ENCODE measurements at regions not wholly inside any gene's neighbourhood (a gene's known extent, or its start where the extent isn't known, plus 50 kb on each side); places are given as distances from the start of the nearest gene placed in this dataset.

GRCh38 chr4:158050942-158051341 lies 121.9 kb downstream of the GASK1B start:
- no peak for TF ChIP-seq SPI1 (IDR thresholded peaks at IDR 0.05; ENCODE audit: borderline replicate concordance, low read depth)
- no peak for TF ChIP-seq POLR2AphosphoS5 (IDR thresholded peaks at IDR 0.05; ENCODE audit: low read depth)
- no peak for TF ChIP-seq CTCF (IDR thresholded peaks at IDR 0.05; ENCODE audit: insufficient read depth, low read length)
- TF ChIP-seq, protein P1, sequence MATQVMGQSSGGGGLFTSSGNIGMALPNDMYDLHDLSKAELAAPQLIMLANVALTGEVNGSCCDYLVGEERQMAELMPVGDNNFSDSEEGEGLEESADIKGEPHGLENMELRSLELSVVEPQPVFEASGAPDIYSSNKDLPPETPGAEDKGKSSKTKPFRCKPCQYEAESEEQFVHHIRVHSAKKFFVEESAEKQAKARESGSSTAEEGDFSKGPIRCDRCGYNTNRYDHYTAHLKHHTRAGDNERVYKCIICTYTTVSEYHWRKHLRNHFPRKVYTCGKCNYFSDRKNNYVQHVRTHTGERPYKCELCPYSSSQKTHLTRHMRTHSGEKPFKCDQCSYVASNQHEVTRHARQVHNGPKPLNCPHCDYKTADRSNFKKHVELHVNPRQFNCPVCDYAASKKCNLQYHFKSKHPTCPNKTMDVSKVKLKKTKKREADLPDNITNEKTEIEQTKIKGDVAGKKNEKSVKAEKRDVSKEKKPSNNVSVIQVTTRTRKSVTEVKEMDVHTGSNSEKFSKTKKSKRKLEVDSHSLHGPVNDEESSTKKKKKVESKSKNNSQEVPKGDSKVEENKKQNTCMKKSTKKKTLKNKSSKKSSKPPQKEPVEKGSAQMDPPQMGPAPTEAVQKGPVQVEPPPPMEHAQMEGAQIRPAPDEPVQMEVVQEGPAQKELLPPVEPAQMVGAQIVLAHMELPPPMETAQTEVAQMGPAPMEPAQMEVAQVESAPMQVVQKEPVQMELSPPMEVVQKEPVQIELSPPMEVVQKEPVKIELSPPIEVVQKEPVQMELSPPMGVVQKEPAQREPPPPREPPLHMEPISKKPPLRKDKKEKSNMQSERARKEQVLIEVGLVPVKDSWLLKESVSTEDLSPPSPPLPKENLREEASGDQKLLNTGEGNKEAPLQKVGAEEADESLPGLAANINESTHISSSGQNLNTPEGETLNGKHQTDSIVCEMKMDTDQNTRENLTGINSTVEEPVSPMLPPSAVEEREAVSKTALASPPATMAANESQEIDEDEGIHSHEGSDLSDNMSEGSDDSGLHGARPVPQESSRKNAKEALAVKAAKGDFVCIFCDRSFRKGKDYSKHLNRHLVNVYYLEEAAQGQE (IDR thresholded peaks at IDR 0.05; ENCODE audit: insufficient replicate concordance, low read depth), result no peak
- TF ChIP-seq GABPA (IDR thresholded peaks at IDR 0.05; ENCODE audit: low read depth), result no peak
- H3K4me3 ChIP-seq (replicated peaks; ENCODE audit: insufficient read depth, low read length), result no peak overlapping the region

GRCh38 chr4:158046345-158046744 lies 126.5 kb downstream of the GASK1B start:
- Histone ChIP-seq H3K4me3 (replicated peaks; ENCODE audit: insufficient read depth, low read length) (no peak overlapping the region), H3K27me3 (ENCODE audit: insufficient read depth, poor library complexity, severe bottlenecking) (no peaks in the 10 kb centered on the region), H3K27ac (replicated peaks) (no peak overlapping the region)
- DNase-seq (ENCODE audit: low read depth in 1 of 2, low spot score in 1 of 2), result no peak
- TF ChIP-seq, protein P1 (IDR thresholded peaks at IDR 0.05; ENCODE audit: insufficient replicate concordance, low read depth), result no peak

More at GRCh38 chr4:158050942-158051341, 121.9 kb downstream of the GASK1B start:
- Histone ChIP-seq H3K27me3 (ENCODE audit: insufficient read depth, poor library complexity, severe bottlenecking) (no peaks in the 10 kb centered on the region), H3K27ac (replicated peaks) (no peak overlapping the region)
- no peak for DNase-seq (ENCODE audit: low read depth in 1 of 2, low spot score in 1 of 2)

DNA sequence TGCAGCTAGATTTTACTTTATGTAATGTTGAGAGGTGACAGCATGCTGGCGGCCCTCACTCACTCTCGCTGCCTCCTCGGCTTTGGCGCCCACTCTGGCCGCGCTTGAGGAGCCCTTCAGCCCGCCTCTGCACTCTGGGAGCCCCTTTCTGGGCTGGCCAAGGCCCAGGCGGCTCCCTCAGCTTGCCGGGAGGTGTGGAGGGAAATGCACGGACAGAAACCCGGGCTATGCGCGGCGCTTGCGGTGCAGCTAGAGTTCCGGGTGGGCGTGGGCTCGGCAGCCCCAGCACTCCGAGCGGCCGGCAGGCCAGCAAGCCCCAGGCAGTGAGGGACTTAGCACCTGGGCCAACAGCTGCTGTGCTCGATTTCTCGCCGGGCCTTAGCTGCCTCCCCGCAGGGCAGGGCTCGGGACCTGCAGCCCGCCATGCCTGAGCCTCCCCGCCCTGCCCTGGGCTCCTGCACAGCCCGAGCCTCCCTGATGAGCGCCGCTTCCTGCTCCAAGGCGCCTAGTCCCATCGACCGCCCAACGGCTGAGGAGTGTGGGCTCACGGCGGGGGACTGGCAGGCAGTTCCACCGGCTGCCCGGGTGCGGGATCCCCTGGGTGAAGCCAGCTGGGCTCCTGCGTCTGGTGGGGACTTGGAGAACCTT lies 128.7 kb downstream of the GASK1B start:
- H3K4me3 ChIP-seq (replicated peaks; ENCODE audit: insufficient read depth, low read length), result no peak overlapping the region
- DNase-seq (ENCODE audit: low read depth in 1 of 2, low spot score in 1 of 2), result no peak
- H3K27ac ChIP-seq (replicated peaks), result no peak overlapping the region
- TF ChIP-seq, protein P1 (IDR thresholded peaks at IDR 0.05; ENCODE audit: insufficient replicate concordance, low read depth), result no peak
- TF ChIP-seq GABPA (IDR thresholded peaks at IDR 0.05; ENCODE audit: low read depth), result no peak
- H3K27me3 ChIP-seq (ENCODE audit: insufficient read depth, poor library complexity, severe bottlenecking), result no peaks in the 10 kb centered on the region

DNA sequence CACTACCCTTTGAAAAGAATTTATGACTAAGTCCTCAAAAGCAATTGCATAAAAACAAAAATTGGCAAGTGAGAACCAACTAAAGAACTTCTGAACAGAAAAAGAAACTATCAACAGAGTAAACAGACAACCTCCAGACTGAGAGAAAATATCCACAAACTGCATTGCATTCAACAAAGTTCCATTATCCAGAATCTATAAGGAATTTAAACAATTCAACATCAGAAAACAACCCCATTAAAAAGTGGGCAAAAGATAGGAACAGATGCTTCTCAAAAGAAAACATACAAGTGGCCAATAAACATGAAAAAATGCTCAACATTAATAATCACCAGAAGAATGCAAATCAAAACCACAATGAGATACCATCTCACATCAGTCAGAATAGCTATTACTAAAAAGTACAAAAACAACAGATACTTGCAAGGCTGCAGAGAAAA lies 130.2 kb downstream of the GASK1B start:
- H3K4me3 ChIP-seq (replicated peaks; ENCODE audit: insufficient read depth, low read length), result no peak overlapping the region
- H3K27me3 ChIP-seq (ENCODE audit: insufficient read depth, poor library complexity, severe bottlenecking), result no peaks in the 10 kb centered on the region
- no peak for DNase-seq (ENCODE audit: low read depth in 1 of 2, low spot score in 1 of 2)

More for the DNA sequence above, 130.2 kb downstream of the GASK1B start:
- H3K27ac ChIP-seq (replicated peaks), result no peak overlapping the region
- TF ChIP-seq GABPA (IDR thresholded peaks at IDR 0.05; ENCODE audit: low read depth) (no peak), SPI1 (IDR thresholded peaks at IDR 0.05; ENCODE audit: borderline replicate concordance, low read depth) (no peak), CTCF (IDR thresholded peaks at IDR 0.05; ENCODE audit: insufficient read depth, low read length) (no peak), POLR2AphosphoS5 (IDR thresholded peaks at IDR 0.05; ENCODE audit: low read depth) (no peak)
- TF ChIP-seq, protein P1 (IDR thresholded peaks at IDR 0.05; ENCODE audit: insufficient replicate concordance, low read depth), result no peak

All from HL-60 (cell line).